ENCODE measurements at regions not wholly inside any gene's neighbourhood (a gene's known extent, or its start where the extent isn't known, plus 50 kb on each side); places are given as distances from the start of the nearest gene placed in this dataset.

DNA sequence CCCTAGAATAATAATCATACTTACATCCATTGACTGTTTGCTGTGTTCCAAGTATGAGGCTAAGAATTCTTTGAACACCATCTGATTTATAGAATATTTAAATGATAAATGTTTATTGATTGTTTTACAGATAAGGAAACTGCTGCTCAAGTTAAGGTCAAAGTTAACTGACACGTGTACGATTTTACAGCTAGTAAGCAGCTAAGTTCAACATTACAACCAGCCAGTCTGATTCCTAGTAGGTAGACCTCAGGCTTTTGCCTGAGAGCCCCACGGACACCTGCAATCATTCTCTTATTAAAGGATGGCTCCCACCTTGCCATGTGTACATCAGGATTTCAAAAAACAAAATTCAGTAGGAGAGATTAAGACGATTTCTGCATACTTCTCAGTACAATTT, 141.9 kb downstream of the SPRY2 start:
- no peak for TF ChIP-seq SUZ12 (IDR thresholded peaks at IDR 0.05; ENCODE audit: extremely low read depth, insufficient read depth, insufficient read length)
- no peak for TF ChIP-seq YY1 (IDR thresholded peaks at IDR 0.05; ENCODE audit: insufficient read depth, insufficient read length)
- no peak for TF ChIP-seq ZNF274 (IDR thresholded peaks at IDR 0.05; ENCODE audit: low read depth, low read length)
